ENCODE measurements at regions not wholly inside any gene's neighbourhood (a gene's known extent, or its start where the extent isn't known, plus 50 kb on each side); places are given as distances from the start of the nearest gene placed in this dataset.

- DNase-seq: no peak
These were observed 136.2 kb downstream of the KLF12 start for GRCh38 chr13:73997964-73998363.

- DNase-seq: no peak
These were observed 137.6 kb downstream of the KLF12 start for GRCh38 chr13:73996569-73996968.

GRCh38 chr13:73995736-73996135 lies 138.5 kb downstream of the KLF12 start:
- no peak for DNase-seq

- DNase-seq: no peak
These were observed 140.5 kb downstream of the KLF12 start for GRCh38 chr13:73993661-73994060.

- no peak for DNase-seq
These were observed 142.3 kb downstream of the KLF12 start for GRCh38 chr13:73991884-73992283.

GRCh38 chr13:73991384-73991783 lies 142.8 kb downstream of the KLF12 start:
- DNase-seq: no peak

- DNase-seq: no peak
These were observed 144.9 kb downstream of the KLF12 start for GRCh38 chr13:73989244-73989843.

- no peak for DNase-seq
These were observed 145.7 kb downstream of the KLF12 start for GRCh38 chr13:73988461-73988860.

GRCh38 chr13:73987618-73988017 lies 146.6 kb downstream of the KLF12 start:
- peak in 1 of 2 donors; percentile 7 for DNase-seq

- no peak for DNase-seq
These were observed 148.4 kb downstream of the KLF12 start for GRCh38 chr13:73985783-73986182.

GRCh38 chr13:73984949-73985691 lies 149.1 kb downstream of the KLF12 start:
- no peak for DNase-seq

- DNase-seq: no peak
These were observed 150.0 kb downstream of the KLF12 start for GRCh38 chr13:73984201-73984600.

GRCh38 chr13:73983109-73983508 lies 151.1 kb downstream of the KLF12 start:
- DNase-seq: no peak

GRCh38 chr13:73981595-73981994 lies 152.6 kb downstream of the KLF12 start:
- DNase-seq: no peak

GRCh38 chr13:73975767-73976166 lies 158.4 kb downstream of the KLF12 start:
- no peak for DNase-seq

GRCh38 chr13:73974051-73974450 lies 160.2 kb downstream of the KLF12 start:
- DNase-seq: no peak

GRCh38 chr13:73973156-73973555 lies 161.0 kb downstream of the KLF12 start:
- no peak for DNase-seq

- DNase-seq: no peak
These were observed 161.7 kb downstream of the KLF12 start for GRCh38 chr13:73972545-73972944.

GRCh38 chr13:73971481-73971880 lies 162.7 kb downstream of the KLF12 start:
- no peak for DNase-seq

- no peak for DNase-seq
These were observed 163.7 kb downstream of the KLF12 start for GRCh38 chr13:73970421-73971055.

GRCh38 chr13:73967397-73968165 lies 166.6 kb downstream of the KLF12 start:
- DNase-seq: no peak

GRCh38 chr13:73966331-73966730 lies 167.9 kb downstream of the KLF12 start:
- DNase-seq: no peak

- no peak for DNase-seq
These were observed 171.9 kb downstream of the KLF12 start for GRCh38 chr13:73962284-73962683.

All from inflammatory macrophage (primary cell).